RKO (cell line): ENCODE measurements at regions not wholly inside any gene's neighbourhood (a gene's known extent, or its start where the extent isn't known, plus 50 kb on each side); places are given as distances from the start of the nearest gene placed in this dataset.

ENCODE experiments used
- DNase-seq: peaks from one replicate; pipeline ENCODE4 v3.0.0-alpha.2; 2016; ENCODE audit warnings: low spot score

DNA sequence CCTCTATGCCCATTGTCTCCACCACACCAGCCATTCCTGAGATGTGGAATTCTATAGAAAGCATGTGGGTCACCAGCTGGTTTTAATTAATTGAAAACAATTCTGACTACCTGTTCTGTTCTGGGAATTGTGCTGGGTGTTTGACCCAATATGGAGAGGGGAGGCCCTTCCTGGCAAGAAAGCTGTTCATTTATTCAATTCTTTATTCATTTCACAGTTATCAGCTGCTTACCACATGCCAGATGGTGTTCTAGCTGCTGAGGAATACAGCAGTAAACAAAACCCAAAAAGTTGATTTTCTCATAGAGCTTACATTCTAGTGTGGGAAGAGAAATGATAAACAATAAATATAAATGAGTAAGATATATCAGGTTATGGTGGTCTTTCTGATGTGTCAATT is 296.1 kb upstream of the RASGRP1 start:
- no peak for DNase-seq

DNA sequence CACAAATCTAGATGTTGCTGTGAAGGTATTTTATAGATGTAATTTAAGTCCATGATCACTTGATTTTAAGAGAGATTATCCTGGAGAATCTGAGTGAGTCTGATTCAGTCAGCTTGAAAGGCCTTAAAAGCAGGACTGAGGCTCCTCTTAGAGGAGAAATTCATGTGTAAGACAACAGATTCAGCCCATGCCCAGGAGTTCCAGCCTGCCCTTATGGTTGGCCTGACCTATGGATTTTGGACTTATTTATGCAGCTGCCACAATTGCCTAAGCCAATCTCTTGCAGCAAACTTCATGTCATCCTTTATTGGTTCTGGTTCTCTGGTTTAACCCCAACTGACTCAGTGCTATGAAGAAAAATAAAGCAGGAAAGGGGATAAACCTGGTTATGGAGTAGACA is 296.5 kb upstream of the RASGRP1 start:
- DNase-seq = no peak

DNA sequence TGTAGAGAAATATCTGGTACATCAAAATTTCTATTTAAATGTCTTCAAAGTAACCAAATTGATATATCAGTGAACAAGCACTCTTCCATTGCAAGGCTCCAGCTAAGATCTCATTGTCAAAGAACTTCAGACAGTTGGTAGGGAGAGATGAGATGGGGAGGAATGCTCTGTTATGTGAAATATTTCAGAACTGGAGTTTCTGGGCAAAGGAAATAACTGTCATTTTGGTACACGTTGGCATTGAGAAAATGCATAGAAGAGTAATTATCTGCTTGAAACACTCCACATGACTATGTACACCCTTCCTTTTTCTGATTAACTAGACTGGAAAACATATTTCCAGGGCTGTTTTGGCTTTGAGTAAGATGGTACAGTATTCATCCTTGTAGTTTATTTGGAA is 297.5 kb upstream of the RASGRP1 start:
- no peak for DNase-seq

DNA sequence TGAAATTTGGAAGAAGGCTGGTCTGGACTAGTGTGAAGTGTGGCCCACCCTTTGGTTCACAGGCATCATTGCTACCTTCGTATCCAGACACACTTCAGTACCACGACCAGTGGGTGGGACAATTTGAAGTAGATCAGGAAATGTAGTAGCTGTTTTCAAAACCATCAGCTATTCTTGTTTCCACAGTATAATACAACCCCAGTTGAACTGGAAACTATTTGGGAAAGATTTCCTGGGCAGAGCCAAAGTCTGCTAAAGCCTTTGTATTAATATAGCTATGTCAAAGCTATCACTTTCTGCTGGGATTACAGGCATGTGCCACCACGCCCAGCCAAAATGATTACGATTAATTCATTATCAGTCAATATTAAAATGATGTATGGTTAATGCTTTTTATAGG is 298.8 kb upstream of the RASGRP1 start:
- no peak for DNase-seq

DNA sequence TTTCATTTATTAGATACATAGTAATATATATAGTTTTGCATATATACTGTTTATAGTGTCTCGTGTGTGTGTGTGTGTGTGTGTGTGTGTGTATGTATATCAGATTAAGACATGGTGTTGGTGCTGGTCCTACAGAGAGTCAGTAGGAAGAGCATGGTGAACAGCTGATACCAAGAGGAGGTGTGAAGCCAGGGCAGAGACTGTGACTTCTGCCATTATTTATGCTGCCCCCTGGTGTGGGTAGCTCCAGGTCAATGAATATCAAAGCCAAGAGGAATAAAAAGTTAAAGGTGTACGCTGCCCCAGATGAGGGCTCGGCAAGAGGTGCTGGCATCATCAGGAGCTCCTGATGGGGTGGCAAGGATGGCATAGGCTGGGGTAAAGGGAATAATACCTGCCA is 299.5 kb upstream of the RASGRP1 start:
- DNase-seq = no peak

DNA sequence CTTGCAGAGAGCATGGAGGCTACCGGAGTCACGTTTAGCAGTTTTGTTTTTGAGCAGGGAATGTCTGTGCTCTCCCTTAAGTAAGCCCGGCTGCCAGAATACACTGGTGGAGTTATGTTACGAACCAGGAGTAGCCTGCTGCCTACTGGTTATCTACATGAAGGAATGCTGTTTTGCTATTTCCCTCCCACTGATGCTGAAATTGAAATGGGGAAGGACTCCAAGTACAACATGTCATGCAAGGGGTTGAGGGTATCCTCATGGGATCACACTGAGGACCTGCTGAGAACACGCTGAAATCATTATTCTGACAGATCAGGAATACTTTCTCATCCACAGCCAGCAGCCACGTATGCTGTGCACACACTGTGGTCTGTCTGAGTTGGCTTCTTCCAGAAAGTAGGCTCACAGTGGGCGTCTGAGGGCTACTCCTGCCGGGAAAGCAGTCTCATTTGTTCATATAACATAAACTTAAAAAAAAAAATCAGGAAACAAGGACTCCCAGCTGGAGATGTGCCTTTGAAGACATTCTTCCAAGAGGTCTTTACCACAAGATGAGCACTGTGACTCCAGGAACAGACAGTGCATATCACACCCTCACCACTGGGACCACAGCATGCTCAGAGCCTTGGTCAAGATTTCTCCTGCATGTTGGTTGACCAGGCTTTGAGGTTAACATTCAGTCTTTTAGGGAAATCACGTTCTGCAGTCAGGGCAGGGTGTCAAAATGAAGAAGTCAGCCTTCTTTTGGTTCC is 300.4 kb upstream of the RASGRP1 start:
- no peak for DNase-seq

DNA sequence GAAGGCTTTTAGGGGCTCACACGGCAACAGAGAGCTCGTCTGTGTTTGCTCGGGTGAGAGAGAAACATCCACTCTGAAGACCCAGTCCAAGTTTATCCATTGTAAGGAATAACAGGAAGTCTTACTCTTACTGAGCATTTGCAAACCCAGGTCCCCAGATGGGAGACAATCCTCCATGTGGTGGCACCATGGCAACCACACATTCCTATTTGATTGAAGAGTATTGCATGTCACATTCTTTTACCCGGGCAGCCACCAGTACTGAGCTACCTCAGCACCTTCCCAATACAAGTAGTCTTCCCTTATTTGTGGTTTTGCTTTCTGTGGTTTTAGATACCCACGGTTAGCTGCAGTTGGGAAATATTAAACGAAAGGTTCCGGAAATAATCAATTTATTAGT is 302.9 kb upstream of the RASGRP1 start:
- no peak for DNase-seq

DNA sequence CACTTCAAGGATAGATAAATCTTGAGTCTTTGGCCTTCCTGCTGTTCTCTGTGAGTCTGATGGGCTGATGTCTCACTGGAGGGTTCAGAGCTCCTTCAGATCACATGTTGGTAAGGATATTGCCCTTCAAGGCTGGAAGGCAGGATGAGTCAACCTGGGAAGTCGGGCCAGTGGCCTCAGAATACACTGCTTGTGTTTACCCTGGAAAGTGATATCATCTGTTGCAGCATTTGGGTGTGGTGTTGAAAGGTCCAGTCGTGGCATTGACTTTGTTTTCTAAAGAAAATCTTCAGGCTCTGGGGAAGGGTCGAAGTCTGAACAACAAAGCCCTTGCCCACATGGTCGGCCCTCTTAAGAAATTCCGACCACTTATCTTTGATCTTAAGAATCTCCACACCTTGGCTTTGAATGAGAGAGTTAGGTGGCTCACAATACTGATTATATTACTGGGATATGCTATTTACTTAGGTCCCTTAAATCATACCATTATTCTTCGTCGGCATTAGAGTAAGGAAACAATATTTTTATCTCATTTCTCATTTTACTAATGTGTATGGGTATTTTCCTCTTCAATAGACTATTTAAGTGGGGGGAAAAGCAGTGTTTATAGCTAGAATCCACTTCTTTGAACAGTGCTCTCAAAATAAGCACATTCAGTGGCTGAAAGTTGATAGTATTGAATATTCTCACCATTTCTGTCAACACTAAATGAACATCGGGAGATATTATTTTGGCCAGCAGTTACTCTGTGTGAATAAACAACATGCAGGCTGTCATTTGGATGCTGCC is 303.9 kb upstream of the RASGRP1 start:
- DNase-seq = peak; percentile 12

DNA sequence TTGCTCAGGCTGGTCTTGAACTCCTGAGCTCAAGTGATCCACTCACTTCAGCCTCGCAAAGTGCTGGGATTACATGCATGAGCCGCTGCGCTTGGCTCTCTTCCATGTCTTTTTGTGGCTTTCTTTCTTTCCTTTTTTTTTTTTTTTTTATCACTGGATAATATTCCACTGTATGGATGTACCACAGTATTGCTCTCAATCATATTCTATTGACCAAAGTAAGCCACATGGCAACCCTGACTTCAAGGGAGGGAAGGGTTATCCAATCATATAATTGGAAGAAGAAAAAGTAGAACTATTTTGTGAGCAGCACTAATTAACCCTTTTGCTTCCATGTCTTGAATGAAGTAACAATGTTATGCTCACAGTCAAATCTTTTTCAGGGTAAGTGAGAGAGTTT is 307.0 kb upstream of the RASGRP1 start:
- no peak for DNase-seq

DNA sequence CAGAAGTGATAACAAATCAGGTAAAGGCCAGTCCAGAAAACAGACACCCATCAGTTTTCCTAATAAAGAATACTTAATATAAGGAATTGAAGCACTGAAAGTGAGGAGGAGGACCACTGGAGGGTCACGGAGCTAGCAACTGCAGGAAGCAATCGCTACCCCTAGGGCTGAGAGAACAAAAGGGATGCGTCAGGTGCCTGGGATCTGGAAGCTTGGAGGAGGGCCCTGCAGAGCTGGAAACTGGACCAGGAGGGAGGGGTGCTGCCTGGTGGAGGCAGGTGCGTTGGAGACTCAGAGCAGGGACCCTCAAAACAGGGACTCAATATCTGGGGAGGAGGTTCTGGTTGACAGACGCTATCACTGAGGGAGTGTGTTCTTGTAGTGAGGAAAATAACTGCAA is 308.1 kb upstream of the RASGRP1 start:
- no peak for DNase-seq

DNA sequence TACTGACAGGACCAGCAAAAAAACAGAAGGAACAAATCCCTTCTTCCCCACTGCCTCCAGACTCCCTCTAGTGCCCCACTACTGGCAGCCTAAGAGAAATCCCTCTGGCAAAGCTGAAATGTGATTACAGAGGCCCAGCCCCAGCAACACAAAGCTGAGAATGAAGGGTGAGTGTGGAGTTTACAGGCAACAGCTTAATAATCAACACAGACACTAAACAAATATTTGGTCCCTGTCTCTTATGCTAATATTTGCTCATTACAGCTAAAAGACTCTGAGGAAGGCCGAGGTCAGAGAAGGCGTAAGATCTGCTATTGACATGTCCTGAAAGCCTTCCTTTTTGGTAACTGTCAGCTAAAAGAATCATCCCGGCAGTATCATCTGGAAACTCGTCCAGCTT is 308.5 kb upstream of the RASGRP1 start:
- no peak for DNase-seq

DNA sequence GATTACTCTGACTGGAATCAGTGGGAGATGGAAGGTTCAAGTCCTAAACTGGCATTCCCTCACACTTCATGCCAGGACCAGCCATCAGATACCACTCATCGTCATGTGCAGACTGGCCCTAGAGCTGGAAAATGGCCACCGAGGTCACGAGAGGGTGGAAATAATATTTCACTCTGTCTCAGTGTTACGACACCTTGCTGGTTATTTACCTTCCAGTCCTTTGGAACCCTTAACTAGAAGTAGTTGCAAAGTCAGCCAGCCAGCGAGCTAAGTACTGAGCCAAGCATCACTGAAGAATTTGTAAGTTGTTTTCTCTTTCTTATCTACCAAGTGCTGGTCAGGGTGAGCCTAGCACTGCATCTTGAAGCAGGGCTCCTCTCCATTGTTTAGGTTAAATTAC is 309.9 kb upstream of the RASGRP1 start:
- DNase-seq = no peak

DNA sequence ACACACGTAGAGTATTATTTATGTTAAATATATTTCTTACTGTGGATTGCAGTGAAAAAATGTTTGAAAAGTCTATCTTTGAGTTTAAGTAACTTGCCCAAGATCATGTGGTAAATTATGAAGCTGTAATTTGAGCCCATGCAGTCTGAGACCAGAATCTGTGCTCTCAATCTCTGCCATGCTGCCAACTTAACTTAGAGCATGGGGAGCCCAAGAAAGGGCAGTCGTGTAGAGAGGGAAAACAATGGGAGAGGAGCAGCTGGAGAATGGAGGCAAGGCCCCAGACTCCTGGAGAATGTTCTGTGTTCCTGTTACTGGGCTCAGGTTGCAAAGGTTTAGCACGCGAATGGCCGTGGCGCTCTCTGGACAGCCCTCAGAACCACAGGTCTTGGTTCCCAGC is 311.6 kb upstream of the RASGRP1 start:
- DNase-seq = no peak

DNA sequence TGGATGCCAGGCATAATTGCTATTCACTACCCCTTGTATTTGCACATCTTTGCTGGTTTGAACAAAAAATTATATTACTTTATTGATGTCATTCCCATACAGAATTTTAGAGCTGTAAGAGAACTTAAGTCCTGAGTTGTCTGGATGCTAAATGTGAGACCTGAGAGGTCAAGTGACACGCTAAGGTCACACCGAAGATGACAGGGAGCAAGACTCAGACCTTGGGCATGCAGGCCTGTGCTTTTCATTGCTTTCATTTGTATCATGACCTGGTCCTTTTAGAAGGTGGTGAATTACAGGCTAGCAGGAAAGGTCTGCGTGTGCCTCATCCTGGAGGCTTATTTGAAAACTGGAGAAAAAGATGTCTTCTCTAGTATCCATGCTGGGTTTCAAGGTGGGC is 312.0 kb upstream of the RASGRP1 start:
- DNase-seq = no peak

DNA sequence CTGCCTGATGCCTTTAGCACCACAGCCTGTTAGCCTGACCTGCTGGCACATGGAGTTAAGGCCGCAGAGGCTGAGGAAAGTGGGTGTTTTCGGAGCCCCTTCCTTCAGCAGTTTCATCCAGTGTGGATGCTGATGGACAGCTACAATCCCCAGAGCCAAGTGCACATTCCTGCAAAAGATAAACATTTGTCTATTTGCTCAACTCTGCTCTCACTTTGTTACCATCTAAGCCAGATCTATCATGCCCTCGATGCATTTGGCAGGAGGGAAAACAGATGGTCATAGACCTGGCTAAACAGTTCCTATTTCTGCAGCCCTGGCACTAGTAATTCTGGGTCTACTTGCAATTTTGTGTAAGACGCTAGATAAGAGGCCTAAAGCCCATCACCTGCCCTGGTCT is 312.9 kb upstream of the RASGRP1 start:
- no peak for DNase-seq

DNA sequence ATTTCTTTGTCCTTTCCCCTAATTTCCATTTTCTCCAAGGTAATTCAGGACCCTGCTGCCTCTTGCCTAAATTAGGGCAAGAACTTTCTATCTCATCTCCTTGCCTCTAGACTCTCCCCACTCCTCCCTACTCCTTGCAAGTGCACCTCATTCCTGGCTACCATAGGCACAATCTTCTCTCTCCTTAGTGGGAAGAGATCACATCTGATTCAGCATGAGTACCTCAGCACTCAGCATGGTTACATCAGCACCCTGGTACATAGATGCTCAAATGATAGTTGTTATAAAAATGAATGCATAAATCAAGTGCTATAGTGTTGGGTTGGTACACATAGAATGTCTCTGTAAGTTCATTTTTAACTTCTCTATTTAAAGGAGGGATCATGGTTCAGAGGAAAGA is 313.4 kb upstream of the RASGRP1 start:
- DNase-seq = no peak

DNA sequence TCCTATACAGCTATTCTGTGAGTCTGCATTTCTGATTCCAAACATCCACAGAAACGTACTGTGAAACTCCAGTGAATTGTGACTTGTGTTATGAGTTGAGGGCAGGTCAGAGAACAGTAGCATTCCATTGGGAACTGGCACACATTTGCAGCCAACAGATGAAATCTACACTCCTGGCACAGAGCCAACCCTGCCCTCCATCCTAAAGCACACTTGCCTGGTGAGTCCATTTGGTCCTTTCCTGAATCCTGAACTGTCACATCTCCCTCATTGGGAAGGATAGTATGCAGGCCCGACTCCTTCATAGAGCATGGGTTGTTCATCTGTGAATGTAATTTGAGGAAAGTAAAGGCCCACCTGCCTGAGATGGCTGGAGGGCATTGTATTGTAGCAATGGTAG is 314.3 kb upstream of the RASGRP1 start:
- no peak for DNase-seq

DNA sequence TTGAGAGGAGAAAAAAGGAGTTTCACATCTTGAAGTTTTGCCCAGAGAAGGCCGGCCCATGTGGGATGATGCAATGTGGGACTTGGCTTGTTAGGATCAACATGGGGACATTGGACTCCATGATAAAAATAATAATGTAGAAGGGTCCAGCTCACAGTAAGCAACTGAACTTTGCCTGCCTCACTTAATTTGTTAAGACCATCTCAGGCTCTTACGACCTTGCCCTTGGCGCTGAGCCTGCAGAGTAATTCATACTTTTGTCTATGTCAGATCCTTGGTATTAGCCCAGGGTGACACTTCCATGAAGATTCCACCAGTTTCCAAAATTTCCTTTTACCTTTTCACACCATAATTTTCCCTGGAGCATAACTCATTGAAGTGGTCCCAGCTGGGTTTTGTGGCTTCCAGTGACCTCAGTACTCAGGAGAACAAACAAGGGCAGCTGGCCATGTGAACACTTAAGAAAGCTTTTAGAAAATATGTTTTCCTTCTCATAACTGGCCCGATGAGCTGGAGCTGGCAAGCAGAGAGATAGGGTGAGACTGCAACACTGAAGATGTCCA is 315.4 kb upstream of the RASGRP1 start:
- no peak for DNase-seq

DNA sequence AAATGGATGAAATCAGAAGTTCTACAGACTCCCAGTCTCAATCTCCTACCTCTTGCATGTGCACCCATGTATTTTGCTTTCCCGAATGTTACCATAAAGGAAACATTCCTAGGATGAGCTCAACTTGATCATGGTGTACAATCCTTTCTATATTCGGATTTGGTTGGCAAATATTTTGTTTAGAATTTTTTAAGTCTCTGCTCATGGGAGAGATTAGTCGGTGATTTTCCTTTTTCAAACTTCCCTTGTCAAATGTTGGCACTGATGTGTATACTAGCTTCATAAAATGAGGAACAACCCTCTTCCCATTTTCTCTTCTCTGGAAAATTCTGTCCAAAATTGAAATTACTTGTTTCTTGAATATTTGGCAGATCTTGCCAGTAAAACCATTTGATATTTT is 317.6 kb upstream of the RASGRP1 start:
- DNase-seq = no peak

DNA sequence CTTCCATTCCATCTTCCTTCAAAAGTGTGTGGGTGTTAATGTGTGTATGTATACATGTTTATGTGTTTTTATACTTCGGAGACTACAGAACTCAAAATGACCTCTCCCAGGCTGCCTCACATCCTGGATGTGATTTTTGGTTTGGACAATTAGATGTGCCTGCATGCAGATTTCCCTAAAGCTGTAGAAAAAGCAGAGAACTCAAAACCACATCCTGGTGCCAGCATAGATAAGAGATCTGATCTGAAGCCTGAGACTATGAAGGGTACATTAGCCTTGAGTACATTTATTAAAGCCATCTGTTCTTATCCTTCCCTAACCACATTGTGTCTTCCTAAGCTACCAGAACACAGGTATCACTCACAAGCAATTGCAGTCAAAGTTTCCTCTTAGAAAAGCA is 319.4 kb upstream of the RASGRP1 start:
- no peak for DNase-seq

DNA sequence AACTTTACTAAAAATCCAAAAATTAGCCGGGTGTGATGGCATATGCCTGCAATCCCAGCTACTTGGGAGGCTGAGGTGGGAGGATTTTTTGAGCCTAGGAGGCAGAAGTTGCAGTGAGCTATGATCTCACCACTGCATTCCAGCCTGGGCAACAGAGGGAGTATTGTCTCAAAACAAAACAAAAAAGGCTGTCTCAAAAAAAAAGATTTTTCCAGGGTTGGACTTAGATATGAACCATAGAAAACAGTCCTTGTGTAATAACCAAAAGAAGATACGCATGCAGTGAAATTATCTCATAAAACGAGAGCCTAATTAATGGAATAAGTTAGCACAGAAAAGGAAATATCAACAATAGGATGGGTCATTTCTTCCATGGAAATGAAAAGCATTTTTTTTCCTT is 320.4 kb upstream of the RASGRP1 start:
- no peak for DNase-seq

DNA sequence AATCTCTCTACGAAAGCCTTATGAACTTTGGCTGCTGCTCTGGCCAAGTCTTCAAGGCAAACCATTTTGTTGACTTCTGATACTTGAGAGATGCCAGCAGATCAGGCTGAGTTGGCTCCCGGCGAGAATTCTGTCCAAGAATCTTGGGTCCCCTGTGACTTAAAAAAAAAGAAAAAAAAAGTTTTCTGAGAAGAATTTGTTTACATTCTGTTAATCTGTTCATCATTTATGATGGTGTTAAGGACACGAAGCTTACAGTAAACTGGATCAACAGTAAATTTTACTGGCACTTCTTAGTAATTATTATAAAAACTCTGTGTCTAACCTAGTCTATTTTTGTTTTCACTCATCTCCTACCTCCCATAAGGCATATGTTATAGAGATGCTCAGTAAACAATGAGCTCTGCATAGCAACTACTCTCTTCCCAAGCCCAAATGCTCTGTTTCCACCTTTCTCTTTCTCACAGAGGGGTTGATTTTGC is 320.9 kb upstream of the RASGRP1 start:
- no peak for DNase-seq
